Endodermal cell (in vitro differentiated cells): ENCODE measurements at regions not wholly inside any gene's neighbourhood (a gene's known extent, or its start where the extent isn't known, plus 50 kb on each side); places are given as distances from the start of the nearest gene placed in this dataset.

Experiments
- DNase-seq: peaks from one replicate; pipeline ENCODE4 v3.0.0-alpha.2; 2017
- H3K27ac ChIP-seq: 2 replicates; pipeline ENCODE4 v1.5.1; 2013; ENCODE audit warnings: mild to moderate bottlenecking, low read depth, low read length, moderate library complexity
- H3K27me3 ChIP-seq: 2 replicates; pipeline ENCODE4 v1.6.1; 2013; ENCODE audit warnings: mild to moderate bottlenecking, low read length, moderate library complexity; ENCODE audit not compliant: insufficient read depth, control insufficient read depth, poor library complexity, severe bottlenecking
- H3K36me3 ChIP-seq: 2 replicates; pipeline ENCODE4 v1.7.0; 2013; ENCODE audit warnings: mild to moderate bottlenecking, low read length, moderate library complexity; ENCODE audit not compliant: control insufficient read depth, insufficient read depth
- H3K4me1 ChIP-seq: one replicate; pipeline ENCODE4 v1.7.0; 2013; ENCODE audit warnings: low read length; ENCODE audit not compliant: control insufficient read depth, insufficient read depth
- H3K4me3 ChIP-seq: 2 replicates; pipeline ENCODE4 v1.5.1; 2013; ENCODE audit warnings: mild to moderate bottlenecking, low read length, moderate library complexity
- H3K9ac ChIP-seq: 2 replicates; pipeline ENCODE4 v1.6.1; 2013; ENCODE audit warnings: mild to moderate bottlenecking, low read length, moderate library complexity; ENCODE audit not compliant: poor library complexity, severe bottlenecking; ENCODE audit errors: extremely low read depth
- H3K9me3 ChIP-seq: 2 replicates; pipeline ENCODE4 v1.6.1; 2013; ENCODE audit warnings: mild to moderate bottlenecking, low read length, moderate library complexity; ENCODE audit not compliant: control insufficient read depth
- H3K27ac Mint-ChIP-seq: 2 replicates; pipeline ENCODE4 v1.8.0; 2020; ENCODE audit warnings: mixed read lengths
- H3K27me3 Mint-ChIP-seq: 2 replicates; pipeline ENCODE4 v1.8.0; 2021; ENCODE audit warnings: mild to moderate bottlenecking, mixed read lengths; ENCODE audit not compliant: insufficient read depth
- H3K36me3 Mint-ChIP-seq: 2 replicates; pipeline ENCODE4 v1.8.0; 2020; ENCODE audit warnings: low read depth, mixed read lengths
- H3K4me1 Mint-ChIP-seq: 2 replicates; pipeline ENCODE4 v1.8.0; 2020; ENCODE audit warnings: mixed read lengths
- H3K4me3 Mint-ChIP-seq: 2 replicates; pipeline ENCODE4 v1.8.0; 2020; ENCODE audit warnings: mild to moderate bottlenecking, moderate library complexity, mixed read lengths
- H3K9me3 Mint-ChIP-seq: 2 replicates; pipeline ENCODE4 v1.8.0; 2020; ENCODE audit warnings: mild to moderate bottlenecking, mixed read lengths
- whole genome bisulfite sequencing, 2 experiments: methylation state at CpG; one replicate each; pipeline versions ENCODE4 v1.1.5 to v1.1.7; 2013; ENCODE audit warnings: missing lambda C conversion rate in 2 of 2, mixed read lengths in 1 of 2; ENCODE audit not compliant: insufficient coverage in 1 of 2, insufficient read length in 1 of 2; 5-methylcytosine and 5-hydroxymethylcytosine counted together
- TF ChIP-seq, protein P1 (sequence below): fragments of 200-600 bp; sonication (generic); conservative IDR thresholded peaks from 2 replicates; pipeline ENCODE4 v1.5.0; 2021; ENCODE audit warnings: antibody characterized with exemption, mild to moderate bottlenecking

DNA sequence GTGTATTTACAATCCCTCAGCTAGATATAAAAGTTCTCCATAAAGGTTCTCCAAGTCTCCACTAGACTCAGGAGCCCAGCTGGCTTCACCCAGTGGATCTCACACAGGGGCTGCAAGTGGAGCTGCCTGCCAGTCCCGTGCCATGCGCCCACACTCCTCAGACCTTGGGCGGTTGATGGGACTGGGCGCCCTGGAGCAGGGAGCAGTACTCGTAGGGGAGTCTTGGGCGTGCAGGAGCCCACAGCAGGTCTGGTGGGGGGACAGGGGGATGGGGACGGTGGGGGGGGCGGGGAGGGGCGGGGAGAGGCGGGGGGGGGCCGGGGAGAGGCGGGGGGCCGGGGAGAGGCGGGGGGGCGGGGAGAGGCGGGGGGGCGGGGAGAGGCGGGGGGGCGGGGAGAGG, 54.7 kb upstream of the RND3 start:
- H3K4me3 ChIP-seq = no peak overlapping the region
- no peaks in the 10 kb centered on the region for H3K27me3 Mint-ChIP-seq

DNA sequence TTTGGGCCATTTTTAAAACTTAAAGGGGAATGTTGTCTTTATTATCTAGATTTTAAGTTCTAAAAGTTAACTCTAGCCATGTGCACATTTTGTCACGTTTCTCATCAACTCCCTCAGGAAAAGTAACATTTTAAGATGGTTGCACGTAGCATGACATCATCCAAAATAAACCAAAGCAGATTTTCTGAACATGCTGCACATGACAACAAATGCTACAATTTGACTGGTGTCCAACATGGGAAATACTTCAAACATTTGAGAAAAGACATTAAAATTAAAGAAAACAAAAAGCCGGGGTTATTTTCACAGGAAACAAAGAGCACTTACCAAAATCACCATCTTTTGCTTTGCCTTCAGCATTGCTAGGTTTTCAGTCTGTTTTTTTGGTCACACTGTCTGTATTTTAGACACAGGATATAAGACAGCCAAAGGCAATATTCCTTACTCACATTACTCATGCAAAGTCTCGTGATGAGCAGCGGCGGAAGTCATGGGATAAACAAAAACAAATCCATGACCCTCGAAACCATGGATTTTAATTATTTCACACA, 51.3 kb upstream of the RND3 start:
- H3K9me3 ChIP-seq = peaks cover 16% of the 10 kb centered on the region
- 93 to 96% methylated on average over 4 to 7 of the region's 7 CpGs for WGBS, 2 experiments
- H3K4me3 ChIP-seq = no peak overlapping the region
- H3K27ac ChIP-seq = no peak overlapping the region
- TF ChIP-seq, protein P1, sequence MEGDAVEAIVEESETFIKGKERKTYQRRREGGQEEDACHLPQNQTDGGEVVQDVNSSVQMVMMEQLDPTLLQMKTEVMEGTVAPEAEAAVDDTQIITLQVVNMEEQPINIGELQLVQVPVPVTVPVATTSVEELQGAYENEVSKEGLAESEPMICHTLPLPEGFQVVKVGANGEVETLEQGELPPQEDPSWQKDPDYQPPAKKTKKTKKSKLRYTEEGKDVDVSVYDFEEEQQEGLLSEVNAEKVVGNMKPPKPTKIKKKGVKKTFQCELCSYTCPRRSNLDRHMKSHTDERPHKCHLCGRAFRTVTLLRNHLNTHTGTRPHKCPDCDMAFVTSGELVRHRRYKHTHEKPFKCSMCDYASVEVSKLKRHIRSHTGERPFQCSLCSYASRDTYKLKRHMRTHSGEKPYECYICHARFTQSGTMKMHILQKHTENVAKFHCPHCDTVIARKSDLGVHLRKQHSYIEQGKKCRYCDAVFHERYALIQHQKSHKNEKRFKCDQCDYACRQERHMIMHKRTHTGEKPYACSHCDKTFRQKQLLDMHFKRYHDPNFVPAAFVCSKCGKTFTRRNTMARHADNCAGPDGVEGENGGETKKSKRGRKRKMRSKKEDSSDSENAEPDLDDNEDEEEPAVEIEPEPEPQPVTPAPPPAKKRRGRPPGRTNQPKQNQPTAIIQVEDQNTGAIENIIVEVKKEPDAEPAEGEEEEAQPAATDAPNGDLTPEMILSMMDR = no peak
- Mint-ChIP-seq H3K4me1 (no peaks in the 10 kb centered on the region), H3K27me3 (no peaks in the 10 kb centered on the region), H3K9me3 (peaks cover 35% of the 10 kb centered on the region), H3K27ac (no peak overlapping the region), H3K36me3 (peaks cover 6% of the 10 kb centered on the region), H3K4me3 (no peak overlapping the region)
- DNase-seq = no peak
- no peak overlapping the region for H3K9ac ChIP-seq
- no peaks in the 10 kb centered on the region for H3K27me3 ChIP-seq
- no peaks in the 10 kb centered on the region for H3K4me1 ChIP-seq
- H3K36me3 ChIP-seq = no peaks in the 10 kb centered on the region

More for the DNA sequence above, 54.7 kb upstream of the RND3 start:
- DNase-seq = no peak
- Histone ChIP-seq H3K9me3 (peaks cover 3% of the 10 kb centered on the region), H3K27ac (no peak overlapping the region), H3K36me3 (no peaks in the 10 kb centered on the region), H3K4me1 (no peaks in the 10 kb centered on the region), H3K27me3 (no peaks in the 10 kb centered on the region), H3K9ac (no peak overlapping the region)
- WGBS, 2 experiments = 95% methylated on average over 6 of the region's 19 CpGs; no CpG with 5 or more reads in 1 of the 2 experiments
- TF ChIP-seq, protein P1 = no peak
- Mint-ChIP-seq H3K36me3 (peaks cover 6% of the 10 kb centered on the region), H3K4me3 (no peak overlapping the region), H3K27ac (no peak overlapping the region), H3K4me1 (no peaks in the 10 kb centered on the region), H3K9me3 (peaks cover 18% of the 10 kb centered on the region)
